Ascending aorta (tissue), 2 donors: ENCODE measurements at regions not wholly inside any gene's neighbourhood (a gene's known extent, or its start where the extent isn't known, plus 50 kb on each side); places are given as distances from the start of the nearest gene placed in this dataset.

ENCODE experiments used
- DNase-seq, 2 donors: peaks; one replicate each; pipeline ENCODE4 v3.0.0-alpha.2; 2019; ENCODE audit warnings: low spot score in 2 of 2
- H3K27ac ChIP-seq, 2 donors: fragments of 200-600 bp; sonication (generic); one replicate each; pipeline ENCODE4 v1.5.1; 2016 to 2017; ENCODE audit warnings: mild to moderate bottlenecking in 1 of 2
- H3K27me3 ChIP-seq: fragments of 200-600 bp; sonication (generic); one replicate; pipeline ENCODE4 v1.5.1; 2017
- H3K36me3 ChIP-seq, 2 donors: fragments of 200-600 bp; sonication (generic); one replicate each; pipeline ENCODE4 v1.5.1; 2016
- H3K4me1 ChIP-seq, 2 donors: fragments of 200-600 bp; sonication (generic); one replicate each; pipeline ENCODE4 v1.5.1; 2016 to 2017; ENCODE audit warnings: mild to moderate bottlenecking in 1 of 2
- H3K4me3 ChIP-seq, 2 donors: fragments of 200-600 bp; sonication (generic); one replicate each; pipeline ENCODE4 v1.5.1; 2016 to 2017; ENCODE audit warnings: mild to moderate bottlenecking in 1 of 2
- H3K9me3 ChIP-seq, 2 donors: fragments of 200-600 bp; sonication (generic); one replicate each; pipeline ENCODE4 v1.5.1; 2016
- intact Hi-C: fragments of 100-400 bp; cut with DNase I; formaldehyde crosslinking; loops from one replicate; pipeline ENCODE4 v1.15.1; 2023
- TF ChIP-seq, protein P1 (sequence below), 3 experiments: fragments of 200-600 bp in 2 of 3; fragments of 450-650 bp in 1 of 3; sonication (generic) in 2 of 3; IDR thresholded peaks; one replicate each; pipeline ENCODE4 v1.5.1; 2016 to 2019; ENCODE audit warnings: antibody characterized with exemption in 3 of 3, mild to moderate bottlenecking in 1 of 3, moderate library complexity in 1 of 3

DNA sequence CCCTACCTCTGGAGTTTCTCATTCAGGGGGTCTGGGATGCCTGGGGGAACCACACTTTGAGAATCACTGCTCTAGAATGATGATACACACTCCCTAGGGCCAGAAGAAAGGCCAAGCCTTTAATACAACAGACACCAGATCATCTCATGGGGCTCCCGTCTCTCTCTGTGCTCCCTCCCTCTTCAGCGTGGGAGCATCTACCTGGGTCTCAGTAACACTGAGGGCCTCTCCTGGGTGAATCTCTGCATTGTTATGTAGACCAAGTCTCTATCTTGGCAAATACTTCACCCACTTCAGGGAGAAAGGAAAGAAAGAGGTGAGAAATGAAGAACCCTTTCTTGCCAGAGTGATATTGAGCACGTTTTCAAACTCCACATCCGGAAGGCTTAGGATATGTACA, 65.4 kb upstream of the KCNK12 start:
- H3K4me1 ChIP-seq, result peaks cover 2 to 6% of the 10 kb centered on the region in 2 donors
- TF ChIP-seq, protein P1, sequence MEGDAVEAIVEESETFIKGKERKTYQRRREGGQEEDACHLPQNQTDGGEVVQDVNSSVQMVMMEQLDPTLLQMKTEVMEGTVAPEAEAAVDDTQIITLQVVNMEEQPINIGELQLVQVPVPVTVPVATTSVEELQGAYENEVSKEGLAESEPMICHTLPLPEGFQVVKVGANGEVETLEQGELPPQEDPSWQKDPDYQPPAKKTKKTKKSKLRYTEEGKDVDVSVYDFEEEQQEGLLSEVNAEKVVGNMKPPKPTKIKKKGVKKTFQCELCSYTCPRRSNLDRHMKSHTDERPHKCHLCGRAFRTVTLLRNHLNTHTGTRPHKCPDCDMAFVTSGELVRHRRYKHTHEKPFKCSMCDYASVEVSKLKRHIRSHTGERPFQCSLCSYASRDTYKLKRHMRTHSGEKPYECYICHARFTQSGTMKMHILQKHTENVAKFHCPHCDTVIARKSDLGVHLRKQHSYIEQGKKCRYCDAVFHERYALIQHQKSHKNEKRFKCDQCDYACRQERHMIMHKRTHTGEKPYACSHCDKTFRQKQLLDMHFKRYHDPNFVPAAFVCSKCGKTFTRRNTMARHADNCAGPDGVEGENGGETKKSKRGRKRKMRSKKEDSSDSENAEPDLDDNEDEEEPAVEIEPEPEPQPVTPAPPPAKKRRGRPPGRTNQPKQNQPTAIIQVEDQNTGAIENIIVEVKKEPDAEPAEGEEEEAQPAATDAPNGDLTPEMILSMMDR (IDR thresholded peaks at IDR 0.05), result no peak
- H3K27me3 ChIP-seq, result no peaks in the 10 kb centered on the region
- H3K9me3 ChIP-seq, result no peaks in the 10 kb centered on the region
- no peaks in the 10 kb centered on the region for H3K36me3 ChIP-seq
- no peak for DNase-seq
- H3K27ac ChIP-seq, result no peak overlapping the region
- no peak overlapping the region for H3K4me3 ChIP-seq
- intact Hi-C loops, result no loop called here

DNA sequence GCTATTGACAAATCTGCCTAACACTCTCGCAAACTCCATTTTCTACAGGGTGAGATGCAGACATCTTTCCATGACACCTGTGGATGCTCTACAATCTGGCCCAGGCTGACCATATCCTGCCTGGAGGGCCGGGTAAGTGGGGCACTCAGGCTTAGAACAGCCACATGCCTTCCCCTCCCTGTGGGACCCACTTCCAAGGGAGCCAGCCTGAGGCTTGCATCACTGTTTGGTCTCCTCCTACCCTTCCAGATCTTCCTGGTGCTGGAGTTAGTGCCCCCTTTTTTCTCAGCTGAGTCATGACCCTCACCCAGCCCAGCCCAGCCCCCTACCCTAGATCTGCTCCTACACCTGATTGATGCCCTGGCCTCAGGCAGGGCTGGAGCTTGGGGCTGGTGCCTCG, 62.0 kb upstream of the KCNK12 start:
- no peak for DNase-seq
- H3K27ac ChIP-seq, result peak overlapping the region in 1 of 2 donors; percentile 44
- TF ChIP-seq, protein P1 (IDR thresholded peaks at IDR 0.05), result no peak
- H3K36me3 ChIP-seq, result no peaks in the 10 kb centered on the region
- no peaks in the 10 kb centered on the region for H3K9me3 ChIP-seq
- intact Hi-C loops, result no loop called here
- H3K27me3 ChIP-seq, result no peaks in the 10 kb centered on the region
- H3K4me3 ChIP-seq, result no peak overlapping the region
- peaks cover 2 to 6% of the 10 kb centered on the region in 2 donors for H3K4me1 ChIP-seq

DNA sequence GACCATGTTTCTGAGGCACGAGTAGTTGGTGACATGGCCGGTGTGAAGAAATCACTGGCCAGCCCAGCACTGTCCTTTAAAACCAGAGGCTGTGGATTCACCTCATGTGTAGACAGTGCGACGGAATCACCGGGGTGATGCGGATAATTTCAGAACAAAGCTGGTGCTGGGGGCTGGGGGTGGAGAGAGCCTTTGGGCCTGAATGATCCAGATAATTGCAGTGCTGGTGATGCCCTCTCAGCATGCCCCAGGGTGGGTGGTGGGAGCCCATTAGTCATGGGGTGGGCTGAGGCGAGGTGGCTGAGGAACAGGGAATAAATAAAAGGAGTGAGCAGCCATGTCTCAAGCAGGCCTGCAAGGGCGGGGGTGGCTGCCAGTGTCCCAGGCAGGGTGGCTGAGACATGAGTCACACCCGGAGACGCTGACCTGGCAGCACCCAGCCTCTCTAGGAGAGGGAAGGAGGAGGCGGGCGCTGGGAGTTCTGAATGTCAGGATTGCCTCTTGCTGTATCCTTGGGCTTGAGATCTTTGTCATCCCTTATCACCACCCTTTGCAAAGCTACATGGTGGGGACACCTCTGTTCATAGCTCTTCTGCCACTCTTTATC, 61.1 kb upstream of the KCNK12 start:
- H3K9me3 ChIP-seq, result no peaks in the 10 kb centered on the region
- intact Hi-C loops, result no loop called here
- peaks cover 2 to 6% of the 10 kb centered on the region in 2 donors for H3K4me1 ChIP-seq
- H3K36me3 ChIP-seq, result no peaks in the 10 kb centered on the region
- H3K4me3 ChIP-seq, result no peak overlapping the region
- TF ChIP-seq, protein P1 (IDR thresholded peaks at IDR 0.05), result no peak
- H3K27me3 ChIP-seq, result no peaks in the 10 kb centered on the region
- peak; percentile 12 to 84 for DNase-seq
- peak overlapping the region in 1 of 2 donors; percentile 60 for H3K27ac ChIP-seq

DNA sequence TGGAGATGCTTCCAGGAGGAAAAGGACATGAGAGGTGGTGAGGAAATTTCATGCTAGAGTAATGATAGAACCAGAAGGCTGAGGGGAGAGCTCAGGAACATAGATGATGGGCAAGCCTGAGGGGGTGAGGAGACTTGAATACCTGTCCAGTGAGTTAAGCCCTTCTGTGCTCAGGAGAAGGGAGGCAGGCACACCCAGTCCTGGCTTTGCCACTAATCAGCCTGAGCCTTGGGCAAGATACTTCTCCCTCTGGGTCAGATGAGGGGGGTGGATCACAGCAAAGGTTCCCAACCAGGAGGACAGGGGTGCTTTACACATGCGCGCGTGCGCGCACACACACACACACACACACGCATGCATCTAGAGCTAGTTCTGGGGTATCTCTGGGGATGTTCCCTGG, 60.5 kb upstream of the KCNK12 start:
- H3K27ac ChIP-seq, result peak overlapping the region in 1 of 2 donors; percentile 60

DNA sequence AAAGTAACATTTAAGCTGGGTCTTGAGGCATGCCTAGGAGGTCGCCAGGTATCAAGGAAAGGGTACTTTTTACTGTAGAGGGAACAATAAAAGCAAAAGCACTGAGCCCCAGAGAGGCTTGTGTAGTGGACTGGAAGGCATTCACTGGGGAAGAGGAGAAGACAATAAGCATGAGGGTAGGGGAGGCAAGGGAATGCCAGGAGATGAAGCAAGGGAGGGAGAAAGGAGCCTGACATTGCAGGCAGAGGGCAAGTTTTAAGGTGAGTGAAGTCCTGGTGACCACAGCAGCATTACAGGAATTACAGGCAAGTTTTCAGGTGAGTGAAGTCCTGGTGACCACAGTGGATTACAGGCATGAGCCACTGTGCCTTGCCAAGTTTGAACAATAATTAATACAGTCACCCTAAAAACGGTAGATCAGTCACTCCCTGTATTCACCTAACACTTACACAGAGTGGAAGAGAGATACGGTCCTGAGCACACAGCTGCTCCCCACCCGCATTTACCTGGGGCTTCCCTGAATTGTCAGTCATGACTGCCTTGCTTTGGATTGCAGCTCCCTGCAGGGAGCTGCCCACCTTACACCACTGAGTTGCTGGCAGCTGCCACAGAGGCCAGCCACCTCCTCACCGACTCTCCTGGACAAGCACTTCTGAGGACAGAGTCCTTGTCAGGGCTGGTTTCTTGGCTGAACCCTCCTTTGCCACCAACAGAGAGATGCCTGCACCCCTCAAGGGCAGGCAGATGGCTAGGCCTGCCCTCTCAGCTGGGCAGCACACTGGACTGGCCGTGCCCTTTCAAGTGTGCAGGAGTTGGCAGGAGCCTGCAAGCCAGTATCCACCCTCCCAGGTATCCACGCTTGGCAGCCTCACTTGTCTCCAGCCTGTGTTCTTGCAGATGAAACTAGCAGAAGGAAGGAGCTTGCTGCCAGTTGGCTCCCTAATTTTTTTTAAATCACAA, 59.0 kb upstream of the KCNK12 start:
- Histone ChIP-seq H3K4me1 (peaks cover 2 to 6% of the 10 kb centered on the region in 2 donors), H3K27ac (no peak overlapping the region), H3K36me3 (no peaks in the 10 kb centered on the region), H3K27me3 (no peaks in the 10 kb centered on the region), H3K4me3 (no peak overlapping the region), H3K9me3 (no peaks in the 10 kb centered on the region)
- DNase-seq, result no peak
- intact Hi-C loops, result no loop called here
- TF ChIP-seq, protein P1 (IDR thresholded peaks at IDR 0.05), result no peak

More for the DNA sequence above, 60.5 kb upstream of the KCNK12 start:
- Histone ChIP-seq H3K4me3 (no peak overlapping the region), H3K36me3 (no peaks in the 10 kb centered on the region), H3K4me1 (peaks cover 2 to 6% of the 10 kb centered on the region in 2 donors), H3K27me3 (no peaks in the 10 kb centered on the region), H3K9me3 (no peaks in the 10 kb centered on the region)
- TF ChIP-seq, protein P1 (IDR thresholded peaks at IDR 0.05), result no peak
- DNase-seq, result no peak
- intact Hi-C loops, result no loop called here
